Endothelial cell of umbilical vein (primary cell): ENCODE measurements at regions not wholly inside any gene's neighbourhood (a gene's known extent, or its start where the extent isn't known, plus 50 kb on each side); places are given as distances from the start of the nearest gene placed in this dataset.

Experiments used
- BruUV-seq: library from RNA; stranded (reverse); fragments of 400-500 nt; replicated peaks from 2 replicates; lab custom pipeline; 2021; lab: Mats Ljungman, UMichigan
- CTCF ChIA-PET: fragments of 300-600, 350-600 bp; sonication (Branson Sonifier 250); formaldehyde crosslinking; loops from one replicate; lab custom pipeline; 2021; ENCODE audit warnings: antibody characterized with exemption, inconsistent platforms; lab: Charles Lee
- POLR2A ChIA-PET: fragments of 300-600, 350-600 bp; sonication (Branson Sonifier 250); formaldehyde crosslinking; loops from one replicate; lab custom pipeline; 2021; ENCODE audit warnings: antibody characterized with exemption, inconsistent platforms; lab: Charles Lee
- DNase-seq: peaks from one replicate; pipeline ENCODE4 v3.0.0-alpha.2; 2011; ENCODE audit warnings: low read depth, low spot score
- FAIRE-seq: peaks from 2 replicates; lab custom pipeline; 2011; peaks lifted over from hg19 to GRCh38; lab: Jason Lieb, UNC
- H2AFZ ChIP-seq: 2 replicates; pipeline ENCODE4 v1.6.0; 2012; ENCODE audit warnings: low read depth, low read length, control low read depth, inconsistent platforms
- H3K27ac ChIP-seq: 2 replicates; pipeline ENCODE4 v1.5.1; 2011; ENCODE audit warnings: low read depth, mild to moderate bottlenecking, control low read depth, low read length, moderate library complexity; ENCODE audit not compliant: insufficient read depth
- H3K27me3 ChIP-seq, 2 experiments: 2 replicates each; pipeline versions ENCODE4 v1.6.0 to v1.6.1; 2011; ENCODE audit warnings: low read length in 2 of 2, mixed read lengths in 1 of 2; ENCODE audit not compliant: control insufficient read depth in 2 of 2, insufficient read depth in 2 of 2
- H3K36me3 ChIP-seq, 2 experiments: 2 replicates in 1 of 2; 3 replicates in 1 of 2; pipeline ENCODE4 v1.5.1; 2011; ENCODE audit warnings: low read length in 2 of 2, mild to moderate bottlenecking in 1 of 2, moderate library complexity in 1 of 2; ENCODE audit not compliant: control insufficient read depth in 2 of 2, insufficient read depth in 2 of 2; ENCODE audit errors: extremely low read depth in 1 of 2
- H3K4me1 ChIP-seq: 3 replicates; pipeline ENCODE4 v1.5.1; 2011; ENCODE audit warnings: mild to moderate bottlenecking, low read length; ENCODE audit not compliant: control insufficient read depth, insufficient read depth; ENCODE audit errors: extremely low read depth
- H3K4me2 ChIP-seq: 2 replicates; pipeline ENCODE4 v1.6.1; 2011; ENCODE audit warnings: low read length, control low read depth, mixed read lengths; ENCODE audit not compliant: insufficient read depth
- H3K4me3 ChIP-seq, 3 experiments: fragments of 200-600 bp in 1 of 3; sonication (generic), shearing (Covaris generic) in 1 of 3; replicated peaks in 1 of 3; 2 replicates each; pipeline ENCODE4 v1.5.1; 2011 to 2016; ENCODE audit warnings: control low read depth in 3 of 3, low read length in 3 of 3, mild to moderate bottlenecking in 2 of 3, inconsistent platforms in 1 of 3, low read depth in 1 of 3, moderate library complexity in 1 of 3; ENCODE audit not compliant: insufficient read depth in 1 of 3
- H3K79me2 ChIP-seq: 2 replicates; pipeline ENCODE4 v1.6.0; 2012; ENCODE audit warnings: low read length, inconsistent platforms; ENCODE audit not compliant: control insufficient read depth, insufficient read depth
- H3K9ac ChIP-seq: replicated peaks from 2 replicates; pipeline ENCODE3; 2011; ENCODE audit warnings: low read length, control low read depth; ENCODE audit not compliant: insufficient read depth; ENCODE audit errors: extremely low read depth
- H3K9me1 ChIP-seq: replicated peaks from 3 replicates; pipeline ENCODE4 v1.6.0; 2011; ENCODE audit warnings: mild to moderate bottlenecking, low read length; ENCODE audit not compliant: control insufficient read depth, insufficient read depth; ENCODE audit errors: extremely low read depth
- H3K9me3 ChIP-seq: replicated peaks from 2 replicates; pipeline ENCODE4 v1.5.1; 2012; ENCODE audit warnings: low read length, inconsistent platforms; ENCODE audit not compliant: control insufficient read depth, insufficient read depth
- H4K20me1 ChIP-seq: replicated peaks from 2 replicates; pipeline ENCODE3; 2011; ENCODE audit warnings: mild to moderate bottlenecking, low read length; ENCODE audit not compliant: control insufficient read depth, insufficient read depth; ENCODE audit errors: extremely low read depth
- EZH2 ChIP-seq: IDR thresholded peaks from 2 replicates; pipeline ENCODE4 v1.6.1; 2012; ENCODE audit warnings: borderline replicate concordance, low read depth, mild to moderate bottlenecking, moderate library complexity, low read length, inconsistent platforms; ENCODE audit not compliant: severe bottlenecking
- FOS ChIP-seq: IDR thresholded peaks from 2 replicates; pipeline ENCODE4 v1.6.1; 2011; ENCODE audit warnings: mild to moderate bottlenecking, low read length, moderate library complexity, borderline replicate concordance; ENCODE audit not compliant: insufficient read depth
- GATA2 ChIP-seq: IDR thresholded peaks from 2 replicates; pipeline ENCODE4 v1.7.0; 2011; ENCODE audit warnings: low read depth, mild to moderate bottlenecking, moderate library complexity, mixed read lengths, low read length; ENCODE audit not compliant: insufficient read length, insufficient read depth
- JUN ChIP-seq: IDR thresholded peaks from 2 replicates; pipeline ENCODE4 v1.6.1; 2011; ENCODE audit warnings: borderline replicate concordance, low read depth; ENCODE audit not compliant: insufficient read length, insufficient read depth
- MAX ChIP-seq: IDR thresholded peaks from 2 replicates; pipeline ENCODE4 v1.6.1; 2011; ENCODE audit not compliant: insufficient read depth, insufficient read length
- MYC ChIP-seq: IDR thresholded peaks from one replicate; pipeline ENCODE4 v1.6.1; 2011; ENCODE audit warnings: mild to moderate bottlenecking, low read depth, low read length
- POLR2A ChIP-seq: IDR thresholded peaks from 2 replicates; pipeline ENCODE4 v1.6.1; 2012; ENCODE audit warnings: low read depth, mild to moderate bottlenecking, control low read depth, low read length
- dilution Hi-C: fragments of 300-500 bp; cut with MboI; formaldehyde crosslinking; loops from one replicate; pipeline ENCODE4 v1.15.0; 2019; ENCODE audit warnings: low sequenced_read_pairs; ENCODE audit not compliant: extremely low pct_ligation_motif_present
- intact Hi-C: fragments of 100-400 bp; cut with micrococcal nuclease; formaldehyde crosslinking; loops from one replicate; pipeline ENCODE4 v1.10.0; 2022
- TF ChIP-seq, protein P1 (sequence below), 2 donors: IDR thresholded peaks; 1 replicate in 1 of 2; 2 replicates in 1 of 2; pipeline ENCODE4 v1.5.1; 2011; ENCODE audit warnings: low read length in 2 of 2, mild to moderate bottlenecking in 2 of 2, moderate library complexity in 2 of 2, control low read depth in 1 of 2, inconsistent platforms in 1 of 2, low read depth in 1 of 2; ENCODE audit not compliant: insufficient read depth in 1 of 2; ENCODE audit errors: extremely low read depth in 1 of 2

GRCh38 chrX:109274806-109275205 lies 207.1 kb downstream of the GUCY2F start:
- dilution Hi-C loops: no loop called here
- no TSS peak for BruUV-seq
- Histone ChIP-seq H3K9me1 (no peaks in the 10 kb centered on the region), H3K27me3 (peaks cover 0 to 15% of the 10 kb centered on the region in 2 experiments), H3K4me1 (no peaks in the 10 kb centered on the region), H3K79me2 (no peaks in the 10 kb centered on the region), H3K9me3 (no peaks in the 10 kb centered on the region), H3K9ac (no peak overlapping the region), H3K4me2 (no peak overlapping the region), H3K4me3 (no peak overlapping the region), H2AFZ (no peak overlapping the region), H3K36me3 (no peaks in the 10 kb centered on the region), H4K20me1 (no peaks in the 10 kb centered on the region), H3K27ac (no peak overlapping the region)
- ChIA-PET CTCF (no interaction called here), POLR2A (no interaction called here)
- DNase-seq (no peak), FAIRE-seq (peak; percentile 40)
- intact Hi-C loops: no loop called here
- TF ChIP-seq POLR2A: no peak
- TF ChIP-seq FOS: no peak
- TF ChIP-seq, protein P1, sequence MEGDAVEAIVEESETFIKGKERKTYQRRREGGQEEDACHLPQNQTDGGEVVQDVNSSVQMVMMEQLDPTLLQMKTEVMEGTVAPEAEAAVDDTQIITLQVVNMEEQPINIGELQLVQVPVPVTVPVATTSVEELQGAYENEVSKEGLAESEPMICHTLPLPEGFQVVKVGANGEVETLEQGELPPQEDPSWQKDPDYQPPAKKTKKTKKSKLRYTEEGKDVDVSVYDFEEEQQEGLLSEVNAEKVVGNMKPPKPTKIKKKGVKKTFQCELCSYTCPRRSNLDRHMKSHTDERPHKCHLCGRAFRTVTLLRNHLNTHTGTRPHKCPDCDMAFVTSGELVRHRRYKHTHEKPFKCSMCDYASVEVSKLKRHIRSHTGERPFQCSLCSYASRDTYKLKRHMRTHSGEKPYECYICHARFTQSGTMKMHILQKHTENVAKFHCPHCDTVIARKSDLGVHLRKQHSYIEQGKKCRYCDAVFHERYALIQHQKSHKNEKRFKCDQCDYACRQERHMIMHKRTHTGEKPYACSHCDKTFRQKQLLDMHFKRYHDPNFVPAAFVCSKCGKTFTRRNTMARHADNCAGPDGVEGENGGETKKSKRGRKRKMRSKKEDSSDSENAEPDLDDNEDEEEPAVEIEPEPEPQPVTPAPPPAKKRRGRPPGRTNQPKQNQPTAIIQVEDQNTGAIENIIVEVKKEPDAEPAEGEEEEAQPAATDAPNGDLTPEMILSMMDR (IDR thresholded peaks at IDR 0.05; ENCODE audit: extremely low read depth in 1 of 2, insufficient read depth in 1 of 2, low read depth in 1 of 2, low read length in 2 of 2): no peak
- no peak for TF ChIP-seq GATA2
- TF ChIP-seq MYC: no peak
- no peak for TF ChIP-seq EZH2
- no peak for TF ChIP-seq JUN
- no peak for TF ChIP-seq MAX
